Stimulated activated CD4-positive, alpha-beta T cell treated with anti-CD3 and anti-CD28 coated beads, Interleukin-15, amount 100 ng/mL, for 24 hours (primary cell): ENCODE measurements at regions not wholly inside any gene's neighbourhood (a gene's known extent, or its start where the extent isn't known, plus 50 kb on each side); places are given as distances from the start of the nearest gene placed in this dataset.
"Not testable (repeated sequence)": the region's sequence is repeated elsewhere in the genome, so short reads cannot be mapped to it uniquely, and the experiment has no call there.

Experiments
- DNase-seq: peaks from one replicate; pipeline ENCODE4 v3.0.0-alpha.2; 2020

DNA sequence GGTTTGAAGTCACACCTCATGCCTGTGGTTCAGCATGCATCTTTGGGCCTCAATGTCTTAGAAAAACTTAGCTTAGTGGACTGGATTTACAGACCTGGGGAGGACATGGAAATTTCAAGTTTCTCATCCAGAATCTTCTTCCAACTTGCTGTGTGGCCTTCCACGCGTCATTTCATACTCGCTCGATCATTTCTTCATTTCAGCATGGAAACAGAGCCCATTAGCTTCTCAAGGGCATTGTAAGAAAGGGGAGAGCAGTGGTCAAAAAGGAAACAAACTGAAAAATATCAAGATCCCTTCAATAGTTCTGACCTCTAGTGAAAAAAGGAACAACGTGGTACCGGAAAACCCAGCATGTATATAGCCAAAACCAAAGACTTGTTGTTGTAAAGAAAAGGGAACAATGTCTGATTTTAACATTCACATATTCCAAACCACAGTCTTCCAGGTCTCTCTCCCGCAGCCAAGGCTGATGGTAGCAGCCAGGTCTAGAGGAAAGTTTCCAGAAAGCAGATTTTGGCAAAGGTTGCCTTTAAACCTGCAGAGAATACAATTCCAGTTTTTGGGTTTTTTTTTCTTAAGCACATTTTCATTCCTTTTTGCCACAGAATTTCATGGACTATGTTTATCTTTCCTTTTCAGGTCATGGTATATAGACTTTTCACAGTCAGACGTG is 97.0 kb upstream of the CDC42BPA start:
- DNase-seq: no peak

DNA sequence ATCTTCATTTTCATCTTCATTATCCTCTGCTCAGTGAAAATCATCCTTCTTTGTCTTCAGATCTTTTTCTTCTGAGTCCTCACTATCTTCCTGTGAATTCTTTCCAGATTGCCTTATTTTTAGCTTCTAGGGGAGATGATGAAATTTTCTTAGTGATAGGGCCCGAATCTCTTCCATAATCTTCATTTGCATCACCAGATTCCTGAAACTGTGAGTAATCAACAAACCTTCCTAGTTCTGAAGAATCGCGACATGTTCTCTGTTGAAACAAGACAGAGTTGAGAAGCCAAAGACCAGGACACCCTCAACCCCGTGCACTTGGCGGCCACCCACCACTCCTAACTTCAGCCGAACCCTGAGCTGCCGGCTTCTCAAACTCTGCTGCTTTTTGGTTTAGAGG is 92.8 kb upstream of the CDC42BPA start:
- DNase-seq: no peak

DNA sequence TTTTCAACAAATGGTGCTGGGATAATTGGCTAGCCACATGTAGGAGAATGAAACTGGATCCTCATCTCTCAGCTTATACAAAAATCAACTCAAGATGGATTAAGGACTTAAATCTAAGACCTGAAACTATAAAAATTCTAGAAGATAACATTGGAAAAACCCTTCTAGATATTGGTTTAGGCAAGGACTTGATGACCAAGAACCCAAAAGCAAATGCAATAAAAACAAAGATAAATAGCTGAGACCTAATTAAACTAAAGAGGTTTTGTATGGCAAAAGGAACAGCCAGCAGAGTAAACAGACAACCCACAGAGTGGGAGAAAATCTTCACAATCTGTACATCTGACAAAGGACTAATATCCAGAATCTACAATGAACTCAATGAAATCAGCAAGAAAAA is 88.0 kb upstream of the CDC42BPA start:
- not testable (repeated sequence) for DNase-seq

DNA sequence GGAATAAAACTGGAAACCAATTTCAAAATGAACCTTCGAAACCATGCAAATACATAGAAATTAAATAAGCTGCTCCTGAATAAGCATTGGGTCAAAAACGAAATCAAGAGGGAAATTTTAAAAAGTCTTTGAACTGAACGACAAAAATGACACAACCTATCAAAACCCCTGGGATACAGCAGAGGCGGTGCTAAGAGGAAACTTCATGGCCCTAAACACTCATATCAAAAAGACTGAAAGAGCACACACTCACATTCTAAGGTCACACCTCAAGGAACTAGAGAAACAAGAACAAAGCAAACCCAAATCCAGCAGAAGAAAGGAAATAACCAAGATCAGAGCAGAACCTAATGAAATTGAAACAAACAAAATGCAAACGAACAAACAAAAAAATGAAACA is 85.2 kb upstream of the CDC42BPA start:
- no peak for DNase-seq

DNA sequence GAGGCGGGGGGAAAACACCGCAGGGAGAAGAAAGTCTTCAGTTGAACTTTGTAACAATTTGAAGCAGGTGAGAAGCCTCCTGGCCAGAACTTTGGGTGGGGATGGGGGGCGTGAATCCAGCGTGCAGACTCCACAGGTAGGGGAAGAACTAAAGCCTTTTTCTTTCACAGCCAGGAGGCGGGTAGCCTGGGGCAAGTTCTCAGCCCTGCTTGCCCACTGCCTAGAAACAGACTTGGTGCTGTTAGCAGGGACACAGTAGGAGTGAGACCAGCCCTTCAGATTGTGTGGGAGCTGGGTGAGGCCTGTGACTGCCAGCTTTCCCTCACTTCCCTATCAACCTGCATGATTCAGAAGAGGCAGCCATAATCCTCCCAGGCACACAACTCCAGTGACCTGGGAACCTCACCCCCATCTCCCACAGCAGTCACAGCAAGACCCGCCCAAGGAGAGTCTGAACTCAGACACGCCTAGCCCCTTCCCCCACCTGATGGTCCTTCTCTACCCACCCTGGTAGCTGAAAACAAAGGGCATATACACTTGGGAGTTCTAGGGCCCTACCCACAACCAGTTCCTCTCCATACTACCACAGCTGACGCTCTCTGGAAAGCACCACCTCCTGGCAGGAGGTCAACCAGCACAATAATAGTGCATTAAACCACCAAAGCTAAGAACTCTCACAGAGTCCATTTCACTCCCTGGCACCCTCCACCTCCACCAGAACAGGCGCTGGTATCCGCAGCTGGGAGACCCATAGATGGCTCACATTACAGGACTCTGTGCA is 83.5 kb upstream of the CDC42BPA start:
- no peak for DNase-seq

DNA sequence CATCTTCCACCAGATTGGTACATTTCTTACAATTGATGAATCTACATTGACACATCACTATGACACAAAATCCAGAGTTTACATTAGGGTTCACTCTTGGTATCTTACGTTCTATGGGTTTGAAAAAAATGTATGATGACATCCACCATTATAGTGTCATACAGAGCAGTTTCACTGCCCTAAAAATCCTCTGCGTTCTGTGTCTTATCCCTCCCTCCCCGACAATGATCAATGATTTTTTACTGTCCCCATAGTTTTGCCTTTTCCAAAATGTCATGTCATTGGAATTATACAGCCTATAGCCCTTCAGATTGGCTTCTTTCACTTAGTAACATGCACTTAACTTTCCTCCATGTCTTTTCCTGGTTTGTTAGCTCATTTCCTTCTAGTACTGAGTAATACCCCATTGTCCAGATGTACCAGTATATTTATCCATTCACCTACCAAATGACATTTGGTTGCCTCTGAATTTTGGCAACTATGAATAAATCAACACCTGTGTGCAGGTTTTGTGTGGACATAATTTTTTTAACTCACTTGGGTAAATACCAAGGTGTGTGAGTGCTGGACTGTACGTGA is 80.9 kb upstream of the CDC42BPA start:
- no peak for DNase-seq

DNA sequence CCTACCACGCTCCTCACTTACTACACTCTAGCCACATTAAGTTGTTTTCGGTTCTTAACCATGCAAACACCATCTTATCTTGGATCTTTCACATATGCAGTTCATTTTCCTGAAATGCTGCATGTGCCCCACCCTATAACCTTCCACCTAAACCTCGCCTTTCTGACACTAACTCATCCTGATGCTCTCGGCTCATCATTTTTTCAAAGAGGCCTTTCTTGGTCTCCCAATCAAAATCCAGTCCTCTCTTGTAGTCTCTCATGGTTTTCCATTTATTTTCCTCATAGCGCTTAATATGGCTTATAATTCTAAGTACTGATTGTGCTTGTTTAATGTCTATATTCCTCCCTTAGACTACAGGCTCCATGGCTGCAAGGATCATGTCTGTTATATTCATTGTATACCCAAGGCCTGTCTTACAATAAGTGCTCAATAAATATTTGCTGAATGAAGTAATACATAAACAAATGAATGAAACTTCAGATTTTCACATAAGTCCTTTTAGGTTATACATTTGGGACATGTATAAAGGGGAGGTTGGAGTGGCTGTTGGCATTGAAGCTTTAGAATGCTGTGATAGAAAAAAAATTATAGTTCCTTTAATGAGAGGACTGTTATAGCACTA is 79.2 kb upstream of the CDC42BPA start:
- no peak for DNase-seq

DNA sequence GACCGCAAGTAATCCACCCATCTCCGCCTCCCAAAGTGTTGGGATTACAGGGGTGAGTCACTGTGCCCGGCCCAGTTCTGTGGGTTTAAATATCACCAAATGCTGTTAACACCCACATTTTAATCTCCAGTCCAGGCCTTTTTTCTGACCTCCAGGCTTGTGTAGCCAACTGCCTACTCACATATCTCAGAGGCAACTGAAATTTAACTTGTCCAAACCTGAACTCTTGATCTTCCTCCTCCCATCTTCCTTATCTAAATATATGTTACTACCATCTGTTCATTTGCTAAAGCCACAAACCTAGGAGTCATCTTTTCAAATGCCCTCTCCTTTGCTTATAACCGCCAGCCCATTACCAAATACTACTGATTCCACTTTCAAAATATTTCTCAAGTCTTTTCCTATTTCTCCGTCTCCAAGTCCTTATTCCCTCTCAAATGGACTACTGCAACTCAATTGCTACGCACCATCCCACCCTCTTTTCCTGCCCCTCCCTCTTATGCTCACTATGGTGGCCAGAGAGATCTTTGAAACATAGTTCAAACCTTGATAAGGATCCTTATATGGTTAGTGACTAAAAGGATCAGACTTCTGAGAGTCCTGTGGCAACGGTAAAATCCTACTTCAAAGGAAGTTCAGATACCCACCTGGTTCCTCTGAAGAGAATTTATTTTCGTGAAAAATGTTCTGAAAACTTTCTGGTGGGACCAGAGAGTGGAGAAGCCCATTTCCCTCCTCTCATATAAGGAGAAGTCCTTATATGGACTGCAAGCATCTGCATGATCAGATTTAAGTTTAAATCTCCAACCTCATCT is 78.5 kb upstream of the CDC42BPA start:
- no peak for DNase-seq

DNA sequence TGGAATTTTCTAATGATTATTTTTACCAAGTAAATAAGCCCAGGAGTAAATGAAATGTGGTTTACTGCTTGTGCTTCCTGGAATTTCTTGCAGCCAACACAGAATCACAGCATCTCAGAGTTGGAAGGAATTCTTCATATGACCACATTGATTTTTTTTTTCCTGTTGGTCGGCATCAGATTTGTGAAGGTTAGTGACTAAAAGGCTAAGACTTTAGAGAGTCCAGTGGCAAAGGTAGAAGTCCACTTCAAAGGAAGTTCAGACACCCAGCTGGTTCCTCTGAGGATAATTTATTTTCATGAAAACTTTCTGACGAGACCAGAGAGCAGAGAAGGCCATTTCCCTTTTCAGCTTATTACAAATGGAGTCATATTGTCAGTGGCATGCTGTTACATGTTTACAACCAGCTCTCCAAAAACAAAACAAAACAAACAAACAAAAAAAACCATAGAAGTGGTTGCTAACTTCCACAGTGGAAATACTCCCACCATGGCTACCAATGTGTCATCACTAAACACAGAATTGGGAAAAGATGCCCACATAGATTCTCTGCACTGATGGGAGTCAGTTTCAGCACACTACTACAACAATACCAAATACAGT is 77.2 kb upstream of the CDC42BPA start:
- DNase-seq: no peak

DNA sequence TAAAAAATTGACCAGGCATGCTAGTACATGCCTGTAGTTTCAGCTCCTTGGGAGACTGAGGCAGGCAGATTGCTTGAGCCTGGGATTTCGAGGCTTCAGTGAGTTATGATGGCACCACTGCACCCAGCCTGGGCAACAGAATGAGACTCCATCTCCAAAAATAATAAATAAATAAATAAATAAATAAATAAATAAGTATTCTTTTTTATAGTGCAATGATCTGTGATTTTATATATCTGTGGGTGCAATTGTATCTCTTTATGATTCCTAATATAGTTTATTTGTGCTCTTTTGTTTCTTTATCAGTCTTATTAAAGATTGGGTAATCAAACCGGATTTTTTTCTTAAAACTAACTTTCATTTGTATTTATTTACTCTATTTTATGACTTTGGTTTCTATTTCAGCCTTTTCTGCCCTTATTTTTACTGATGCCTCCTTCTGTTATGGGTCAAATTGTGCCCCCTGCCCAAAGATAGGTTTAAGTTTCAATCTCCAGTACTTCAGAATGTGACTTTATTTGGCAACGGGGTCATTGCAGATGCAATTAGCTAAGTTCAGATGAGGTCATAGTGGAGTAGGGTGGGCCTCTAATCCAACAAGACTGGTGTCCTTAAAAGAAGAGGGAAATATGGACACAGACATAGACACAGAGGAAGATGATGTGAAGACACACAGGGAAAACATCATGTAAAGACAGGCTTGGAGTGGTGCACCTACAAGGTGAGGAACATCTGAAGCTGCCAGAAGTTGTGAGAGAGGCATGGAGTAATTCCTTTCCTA is 74.9 kb upstream of the CDC42BPA start:
- no peak for DNase-seq

DNA sequence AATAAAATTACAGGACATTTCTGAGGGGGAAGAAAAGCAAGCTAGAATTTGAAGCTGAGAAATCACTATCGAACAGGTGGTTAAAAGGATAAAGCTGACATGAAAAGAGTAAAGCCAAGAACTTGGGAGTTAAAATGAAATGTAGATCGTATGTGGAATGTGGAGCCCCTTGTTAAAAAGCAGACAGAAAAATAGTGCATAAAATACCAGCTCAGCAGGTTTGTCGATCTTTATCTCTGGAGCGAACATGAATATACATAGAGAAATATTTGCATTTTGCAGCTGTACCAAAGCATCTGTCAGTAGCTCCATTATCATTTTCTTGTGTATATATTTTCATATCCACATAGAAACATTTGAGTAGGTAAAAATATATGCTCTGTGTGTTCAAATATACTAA is 73.6 kb upstream of the CDC42BPA start:
- DNase-seq: no peak

DNA sequence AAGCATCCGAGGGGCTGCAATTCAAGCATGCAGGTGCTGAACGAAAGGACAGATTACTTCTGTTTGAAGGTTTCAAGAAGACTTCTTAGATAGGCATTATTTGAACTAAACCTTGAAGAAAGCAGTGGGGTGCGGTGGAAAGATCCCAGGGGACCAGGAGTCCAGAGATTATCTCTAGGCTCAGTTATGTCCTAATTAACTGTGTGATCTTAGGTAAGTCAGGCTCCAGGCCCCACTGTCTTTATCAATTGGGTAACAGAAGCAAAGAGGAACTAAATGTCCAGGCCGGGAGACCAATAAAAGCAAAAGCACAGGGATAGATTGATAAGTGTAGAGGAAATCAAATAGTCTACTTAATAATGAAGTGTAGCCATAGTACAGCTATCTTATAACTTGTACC is 72.9 kb upstream of the CDC42BPA start:
- no peak for DNase-seq

DNA sequence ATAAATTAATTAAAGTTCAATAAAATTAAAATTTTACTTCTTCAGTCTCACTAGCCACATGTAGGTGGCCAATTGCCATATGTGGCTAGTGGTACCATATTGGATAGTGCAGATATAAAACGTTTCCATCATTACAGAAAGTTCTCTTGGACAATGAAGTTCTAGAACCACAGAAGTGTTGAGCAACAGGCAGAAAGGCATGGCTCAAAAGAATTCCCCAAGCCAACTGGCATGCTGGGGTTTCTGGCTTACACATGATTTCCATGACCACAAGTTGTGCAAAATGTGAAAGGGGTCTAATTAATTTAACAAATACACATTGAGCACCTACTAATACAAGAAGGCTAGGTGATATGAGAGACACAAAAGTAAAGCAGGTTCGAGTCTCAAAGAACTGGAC is 72.2 kb upstream of the CDC42BPA start:
- DNase-seq: no peak

DNA sequence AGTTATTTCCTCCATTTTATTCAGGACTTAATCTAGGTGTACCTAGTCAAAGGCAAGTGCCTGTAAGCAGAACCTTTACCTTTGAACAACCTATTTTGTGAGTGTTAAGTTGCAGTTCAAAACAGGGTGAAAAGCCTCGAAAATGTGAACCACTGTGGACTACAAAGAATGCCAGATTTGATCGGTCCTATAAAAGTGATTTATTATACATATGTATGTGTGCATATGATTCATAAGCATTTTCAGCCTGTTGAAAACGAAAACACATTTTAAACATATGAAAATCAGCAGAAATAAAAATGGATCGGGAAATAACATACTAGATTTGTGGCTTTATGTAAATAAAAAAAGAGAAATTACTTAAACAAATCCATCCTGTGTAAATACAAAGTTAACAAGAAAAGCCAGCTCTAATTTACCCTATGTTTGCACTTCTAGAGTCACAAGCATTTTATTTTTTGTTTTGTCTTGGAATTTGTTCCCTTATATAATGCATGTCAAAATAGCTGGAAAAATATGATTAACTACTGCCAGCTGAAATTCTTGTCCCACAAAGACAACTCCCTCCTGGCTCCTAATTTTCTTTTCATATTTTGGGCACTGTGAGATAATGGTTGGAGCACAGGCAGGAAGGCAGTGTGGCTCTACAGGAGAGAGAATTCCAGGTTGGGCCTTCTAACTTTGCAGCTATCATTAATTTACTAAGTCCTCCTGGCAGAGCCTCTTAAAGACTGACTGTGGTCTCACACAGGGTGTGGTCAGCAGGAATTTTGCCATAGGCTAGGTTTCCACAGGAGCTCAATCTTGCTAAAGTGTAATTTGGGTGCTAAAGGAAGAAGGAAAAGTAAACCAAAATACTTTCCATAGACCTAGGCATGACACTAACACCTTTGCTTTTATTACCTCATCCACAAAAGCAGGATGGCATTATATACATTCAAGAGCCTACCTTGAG is 70.2 kb upstream of the CDC42BPA start:
- no peak for DNase-seq

DNA sequence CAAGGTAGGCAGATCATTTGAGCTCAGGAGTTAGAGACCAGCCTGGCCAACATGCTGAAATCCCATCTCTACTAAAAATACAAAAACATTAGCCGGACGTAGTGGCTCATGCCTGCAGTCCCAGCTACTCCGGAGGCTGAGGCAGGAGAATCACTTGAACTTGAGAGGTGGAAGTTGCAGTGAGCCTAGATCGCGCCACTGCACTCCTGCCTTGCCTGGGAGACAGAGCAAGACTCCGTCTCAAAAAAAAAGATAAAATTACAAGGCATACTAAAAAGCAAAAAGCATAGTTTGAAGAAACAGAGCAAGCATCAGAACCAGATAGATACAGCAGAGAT is 61.2 kb upstream of the CDC42BPA start:
- no peak for DNase-seq

DNA sequence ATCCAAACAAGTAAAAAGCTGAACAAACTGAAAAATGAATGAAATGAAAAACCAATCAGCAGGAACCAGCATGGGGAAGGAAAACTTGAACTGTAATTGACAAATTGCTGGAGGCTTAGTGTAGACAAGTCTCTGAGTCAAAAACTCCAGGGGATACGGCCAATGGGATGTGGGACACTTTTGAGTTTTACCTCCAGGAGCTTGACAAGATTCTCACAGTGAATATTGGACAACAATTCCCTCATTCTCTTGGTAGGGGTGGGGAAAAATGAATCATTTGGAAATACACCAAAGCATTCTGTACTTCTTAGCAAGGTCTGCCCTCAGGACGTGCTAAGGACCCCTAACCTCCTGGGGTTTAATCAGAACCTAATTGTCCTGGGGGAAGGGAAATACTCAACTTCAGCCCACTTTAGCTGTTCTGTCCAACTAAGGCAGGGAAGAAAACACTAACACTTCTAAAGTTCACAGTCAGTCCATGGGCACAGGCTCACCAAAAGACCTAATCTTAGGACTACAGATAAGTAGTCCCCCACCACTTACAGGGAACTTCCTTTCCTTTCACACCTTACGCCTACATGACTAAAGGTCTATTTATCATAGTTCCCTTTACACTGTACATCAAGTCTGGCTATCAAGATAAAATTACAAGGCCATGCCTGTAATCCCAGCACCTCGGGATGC is 60.7 kb upstream of the CDC42BPA start:
- no peak for DNase-seq

DNA sequence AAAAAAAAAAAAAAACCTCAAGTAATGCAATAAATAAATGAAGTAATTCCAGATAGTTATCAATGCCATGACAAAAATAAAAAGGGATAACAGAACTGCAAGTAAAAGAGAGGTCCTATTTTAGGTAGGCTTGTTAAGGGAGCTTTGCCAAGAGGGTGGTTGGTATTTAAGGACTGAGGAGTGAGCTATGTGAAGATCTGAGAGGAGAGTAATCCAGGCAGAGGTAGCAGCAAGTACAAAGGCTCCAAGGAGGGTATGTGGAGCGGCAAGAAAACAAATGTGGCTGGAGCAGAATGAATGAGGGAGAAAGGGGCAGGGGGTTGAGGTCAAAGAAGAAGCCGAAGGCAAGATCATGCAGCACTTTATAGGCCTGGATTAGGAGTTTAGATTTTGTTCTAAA is 59.9 kb upstream of the CDC42BPA start:
- DNase-seq: no peak

DNA sequence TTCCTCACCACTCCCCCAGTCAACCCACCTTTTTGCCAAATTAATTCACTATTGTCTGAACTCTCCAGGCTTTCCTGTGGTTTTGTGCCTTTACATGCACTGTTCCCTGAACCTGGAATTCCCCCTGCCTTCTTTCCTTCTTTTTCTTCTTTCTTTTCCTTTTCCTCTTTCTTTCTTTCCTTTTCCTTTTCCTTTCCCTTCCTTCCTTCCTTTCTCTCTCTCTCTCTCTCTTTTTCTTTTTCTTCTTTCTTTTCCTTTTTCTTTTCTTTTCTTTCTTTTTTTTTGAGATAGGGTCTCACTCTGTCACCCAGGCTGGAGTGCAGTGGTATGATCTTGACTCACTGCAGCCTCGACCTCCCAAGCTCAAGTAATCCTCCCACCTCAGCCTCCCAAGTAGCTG is 56.6 kb upstream of the CDC42BPA start:
- DNase-seq: no peak

DNA sequence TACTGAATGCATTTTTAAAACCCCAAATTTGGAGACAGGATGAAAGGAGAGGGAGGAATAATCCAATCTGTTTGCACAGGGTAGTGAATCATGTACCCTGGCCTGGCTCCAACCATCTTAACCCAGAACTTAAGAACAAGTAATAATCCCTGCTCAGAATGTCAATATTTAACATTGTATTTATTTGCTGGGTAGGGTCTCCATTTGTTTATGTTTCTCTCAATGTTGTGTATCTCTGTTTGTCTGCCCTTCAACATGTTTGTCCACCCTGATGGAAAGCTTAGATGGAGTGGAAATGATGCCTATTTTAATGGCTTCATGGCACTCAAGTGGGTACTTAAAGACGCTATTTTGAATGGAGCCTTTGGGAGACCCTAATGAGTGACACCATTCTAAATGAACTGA is 54.4 kb upstream of the CDC42BPA start:
- DNase-seq: no peak
